Gastrocnemius medialis (tissue), 4 donors: ENCODE measurements at regions not wholly inside any gene's neighbourhood (a gene's known extent, or its start where the extent isn't known, plus 50 kb on each side); places are given as distances from the start of the nearest gene placed in this dataset.

Experiments
- POLR2A ChIP-seq, 2 donors: fragments of 450-650 bp; IDR thresholded peaks; one replicate each; pipeline ENCODE4 v1.6.1; 2017; ENCODE audit warnings: antibody characterized with exemption in 2 of 2, mild to moderate bottlenecking in 2 of 2, moderate library complexity in 2 of 2
- TF ChIP-seq, protein P1 (sequence below), 5 experiments: fragments of 450-650 bp in 3 of 5; fragments of 200-600 bp in 2 of 5; sonication (generic) in 2 of 5; IDR thresholded peaks in 4 of 5; conservative IDR thresholded peaks in 1 of 5; 1 replicate in 4 of 5; 2 replicates in 1 of 5; pipeline ENCODE4 v1.5.1; 2016 to 2019; ENCODE audit warnings: antibody characterized with exemption in 5 of 5, mild to moderate bottlenecking in 3 of 5, moderate library complexity in 3 of 5

DNA sequence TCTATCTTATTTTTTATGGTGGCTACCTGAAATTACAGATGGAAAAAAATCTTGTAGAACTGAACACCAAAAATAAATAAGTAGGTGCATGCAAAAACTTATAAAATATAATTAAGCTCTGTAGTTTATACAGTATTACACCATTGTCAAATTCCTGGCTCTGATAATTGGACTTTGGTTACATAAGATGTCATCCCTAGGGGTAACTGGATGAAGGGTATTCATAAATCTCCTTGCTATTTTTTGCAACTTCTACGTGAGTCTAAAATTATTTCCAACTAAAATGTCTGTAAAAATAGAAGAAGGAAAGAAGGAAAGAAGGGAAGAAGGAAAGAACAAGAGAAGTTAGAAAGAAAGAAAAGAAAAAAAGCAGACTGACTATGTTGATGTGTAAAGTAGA is 716.6 kb downstream of the BCL11B start:
- no peak for TF ChIP-seq POLR2A (IDR thresholded peaks at IDR 0.05)
- TF ChIP-seq, protein P1, sequence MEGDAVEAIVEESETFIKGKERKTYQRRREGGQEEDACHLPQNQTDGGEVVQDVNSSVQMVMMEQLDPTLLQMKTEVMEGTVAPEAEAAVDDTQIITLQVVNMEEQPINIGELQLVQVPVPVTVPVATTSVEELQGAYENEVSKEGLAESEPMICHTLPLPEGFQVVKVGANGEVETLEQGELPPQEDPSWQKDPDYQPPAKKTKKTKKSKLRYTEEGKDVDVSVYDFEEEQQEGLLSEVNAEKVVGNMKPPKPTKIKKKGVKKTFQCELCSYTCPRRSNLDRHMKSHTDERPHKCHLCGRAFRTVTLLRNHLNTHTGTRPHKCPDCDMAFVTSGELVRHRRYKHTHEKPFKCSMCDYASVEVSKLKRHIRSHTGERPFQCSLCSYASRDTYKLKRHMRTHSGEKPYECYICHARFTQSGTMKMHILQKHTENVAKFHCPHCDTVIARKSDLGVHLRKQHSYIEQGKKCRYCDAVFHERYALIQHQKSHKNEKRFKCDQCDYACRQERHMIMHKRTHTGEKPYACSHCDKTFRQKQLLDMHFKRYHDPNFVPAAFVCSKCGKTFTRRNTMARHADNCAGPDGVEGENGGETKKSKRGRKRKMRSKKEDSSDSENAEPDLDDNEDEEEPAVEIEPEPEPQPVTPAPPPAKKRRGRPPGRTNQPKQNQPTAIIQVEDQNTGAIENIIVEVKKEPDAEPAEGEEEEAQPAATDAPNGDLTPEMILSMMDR (IDR thresholded peaks at IDR 0.05 in 4 of 5, conservative IDR thresholded peaks at IDR 0.05 in 1 of 5): no peak
